K562 (cell line): ENCODE measurements at regions not wholly inside any gene's neighbourhood (a gene's known extent, or its start where the extent isn't known, plus 50 kb on each side); places are given as distances from the start of the nearest gene placed in this dataset.

Experiments used
- CBFA2T2 ChIP-seq: fragments of 450-650 bp; conservative IDR thresholded peaks from 2 replicates; pipeline ENCODE4 v1.6.1; 2017; ENCODE audit warnings: mild to moderate bottlenecking
- CTBP1 ChIP-seq: fragments of 450-650 bp; IDR thresholded peaks from 2 replicates; pipeline ENCODE4 v1.6.1; 2016; ENCODE audit warnings: borderline replicate concordance
- ETV1 ChIP-seq: fragments of 450-650 bp; conservative IDR thresholded peaks from 2 replicates; pipeline ENCODE4 v1.6.1; 2016; ENCODE audit warnings: missing genetic modification characterization, control low read depth, low read depth, missing compliant biosample characterization
- FUS ChIP-seq: fragments of 200-400 bp; formaldehyde crosslinking; optimal IDR thresholded peaks from 2 replicates; pipeline ENCODE3; 2017; ENCODE audit warnings: low read depth, low read length
- HDAC3 ChIP-seq: fragments of 450-650 bp; IDR thresholded peaks from 2 replicates; pipeline ENCODE4 v1.6.1; 2018; ENCODE audit warnings: borderline replicate concordance, mild to moderate bottlenecking, moderate library complexity; ENCODE audit not compliant: partially characterized antibody
- HLTF ChIP-seq: fragments of 450-650 bp; IDR thresholded peaks from 2 replicates; pipeline ENCODE4 v1.6.1; 2016
- MEF2D ChIP-seq: conservative IDR thresholded peaks from 2 replicates; pipeline ENCODE4 v1.6.1; 2016; ENCODE audit warnings: low read depth, missing genetic modification characterization, missing compliant biosample characterization
- MTA2 ChIP-seq: fragments of 450-650 bp; IDR thresholded peaks from 2 replicates; pipeline ENCODE4 v1.6.1; 2016; ENCODE audit warnings: low read depth
- SMAD4 ChIP-seq: fragments of 250-450 bp; sonication (Bioruptor Pico); conservative IDR thresholded peaks from 2 replicates; pipeline ENCODE4 v1.8.0; 2021; ENCODE audit warnings: inconsistent platforms, mild to moderate bottlenecking, moderate library complexity
- TBL1XR1 ChIP-seq, 2 experiments: IDR thresholded peaks; 2 replicates each; pipeline ENCODE4 v1.6.1; 2012; ENCODE audit warnings: improper control_type of control experiment in 2 of 2, low read length in 2 of 2, mild to moderate bottlenecking in 1 of 2
- ZEB2 ChIP-seq: fragments of 450-650 bp; IDR thresholded peaks from 2 replicates; pipeline ENCODE4 v1.6.1; 2016
- ZNF583 ChIP-seq: fragments of 250-450 bp; sonication (Bioruptor Pico); IDR thresholded peaks from 2 replicates; pipeline ENCODE4 v1.4.0; 2020
- ZNF695 ChIP-seq: fragments of 450-650 bp; formaldehyde crosslinking; IDR thresholded peaks from 2 replicates; pipeline ENCODE4 v1.4.0; 2020; ENCODE audit warnings: mild to moderate bottlenecking, moderate library complexity
- ZNF699 ChIP-seq: fragments of 250-450 bp; sonication (Bioruptor Pico); IDR thresholded peaks from 2 replicates; pipeline ENCODE4 v1.8.0; 2021; ENCODE audit warnings: mild to moderate bottlenecking, moderate library complexity; ENCODE audit not compliant: insufficient replicate concordance
- TF ChIP-seq, protein P1 (sequence below): fragments of 200-800 bp; sonication (Bioruptor generic); IDR thresholded peaks from 2 replicates; pipeline ENCODE4 v1.6.1; 2017; ENCODE audit warnings: missing genetic modification characterization, missing compliant biosample characterization
- TF ChIP-seq, protein P2 (sequence below): fragments of 450-650 bp; IDR thresholded peaks from 2 replicates; pipeline ENCODE4 v1.6.1; 2018; ENCODE audit not compliant: partially characterized antibody
- TF ChIP-seq, protein P3 (sequence below), 2 experiments: IDR thresholded peaks in 1 of 2; conservative IDR thresholded peaks in 1 of 2; 2 replicates each; pipeline ENCODE4 v1.6.1; 2016; ENCODE audit warnings: low read depth in 2 of 2, mild to moderate bottlenecking in 1 of 2, missing compliant biosample characterization in 1 of 2, missing genetic modification characterization in 1 of 2, moderate library complexity in 1 of 2

- TF ChIP-seq HDAC3 (peak; percentile 62), ZNF695 (CRISPR knock-in tag) (no peak), ETV1 (tag) (0 out of 2 replicates have a peak, but pooled peaks have one; percentile 15), ZEB2 (peak; percentile 58; the same call in 1 of the 2 replicates), TBL1XR1 (IDR thresholded peaks at IDR 0.05; ENCODE audit: low read length in 2 of 2) (peak in 1 of 2 experiments; percentile 49; a peak in 1 of 4 replicates), SMAD4 (CRISPR knock-in tag) (peak; percentile 74; the same call in 1 of the 2 replicates), MEF2D (peak; percentile 59; the same call in 1 of the 2 replicates), HLTF (no peak), CTBP1 (peak; percentile 88), ZNF583 (CRISPR knock-in tag) (peak; percentile 53; the same call in 1 of the 2 replicates), FUS (no peak), CBFA2T2 (peak; percentile 93), ZNF699 (CRISPR knock-in tag) (no peak), MTA2 (peak; percentile 90)
- TF ChIP-seq, protein P1, sequence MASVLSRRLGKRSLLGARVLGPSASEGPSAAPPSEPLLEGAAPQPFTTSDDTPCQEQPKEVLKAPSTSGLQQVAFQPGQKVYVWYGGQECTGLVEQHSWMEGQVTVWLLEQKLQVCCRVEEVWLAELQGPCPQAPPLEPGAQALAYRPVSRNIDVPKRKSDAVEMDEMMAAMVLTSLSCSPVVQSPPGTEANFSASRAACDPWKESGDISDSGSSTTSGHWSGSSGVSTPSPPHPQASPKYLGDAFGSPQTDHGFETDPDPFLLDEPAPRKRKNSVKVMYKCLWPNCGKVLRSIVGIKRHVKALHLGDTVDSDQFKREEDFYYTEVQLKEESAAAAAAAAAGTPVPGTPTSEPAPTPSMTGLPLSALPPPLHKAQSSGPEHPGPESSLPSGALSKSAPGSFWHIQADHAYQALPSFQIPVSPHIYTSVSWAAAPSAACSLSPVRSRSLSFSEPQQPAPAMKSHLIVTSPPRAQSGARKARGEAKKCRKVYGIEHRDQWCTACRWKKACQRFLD (CRISPR knock-in tag) = peak; percentile 92
- TF ChIP-seq, protein P2, sequence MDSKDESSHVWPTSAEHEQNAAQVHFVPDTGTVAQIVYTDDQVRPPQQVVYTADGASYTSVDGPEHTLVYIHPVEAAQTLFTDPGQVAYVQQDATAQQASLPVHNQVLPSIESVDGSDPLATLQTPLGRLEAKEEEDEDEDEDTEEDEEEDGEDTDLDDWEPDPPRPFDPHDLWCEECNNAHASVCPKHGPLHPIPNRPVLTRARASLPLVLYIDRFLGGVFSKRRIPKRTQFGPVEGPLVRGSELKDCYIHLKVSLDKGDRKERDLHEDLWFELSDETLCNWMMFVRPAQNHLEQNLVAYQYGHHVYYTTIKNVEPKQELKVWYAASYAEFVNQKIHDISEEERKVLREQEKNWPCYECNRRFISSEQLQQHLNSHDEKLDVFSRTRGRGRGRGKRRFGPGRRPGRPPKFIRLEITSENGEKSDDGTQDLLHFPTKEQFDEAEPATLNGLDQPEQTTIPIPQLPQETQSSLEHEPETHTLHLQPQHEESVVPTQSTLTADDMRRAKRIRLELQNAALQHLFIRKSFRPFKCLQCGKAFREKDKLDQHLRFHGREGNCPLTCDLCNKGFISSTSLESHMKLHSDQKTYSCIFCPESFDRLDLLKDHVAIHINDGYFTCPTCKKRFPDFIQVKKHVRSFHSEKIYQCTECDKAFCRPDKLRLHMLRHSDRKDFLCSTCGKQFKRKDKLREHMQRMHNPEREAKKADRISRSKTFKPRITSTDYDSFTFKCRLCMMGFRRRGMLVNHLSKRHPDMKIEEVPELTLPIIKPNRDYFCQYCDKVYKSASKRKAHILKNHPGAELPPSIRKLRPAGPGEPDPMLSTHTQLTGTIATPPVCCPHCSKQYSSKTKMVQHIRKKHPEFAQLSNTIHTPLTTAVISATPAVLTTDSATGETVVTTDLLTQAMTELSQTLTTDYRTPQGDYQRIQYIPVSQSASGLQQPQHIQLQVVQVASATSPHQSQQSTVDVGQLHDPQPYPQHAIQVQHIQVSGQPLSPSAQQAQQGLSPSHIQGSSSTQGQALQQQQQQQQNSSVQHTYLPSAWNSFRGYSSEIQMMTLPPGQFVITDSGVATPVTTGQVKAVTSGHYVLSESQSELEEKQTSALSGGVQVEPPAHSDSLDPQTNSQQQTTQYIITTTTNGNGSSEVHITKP = no peak
- TF ChIP-seq, protein P3, sequence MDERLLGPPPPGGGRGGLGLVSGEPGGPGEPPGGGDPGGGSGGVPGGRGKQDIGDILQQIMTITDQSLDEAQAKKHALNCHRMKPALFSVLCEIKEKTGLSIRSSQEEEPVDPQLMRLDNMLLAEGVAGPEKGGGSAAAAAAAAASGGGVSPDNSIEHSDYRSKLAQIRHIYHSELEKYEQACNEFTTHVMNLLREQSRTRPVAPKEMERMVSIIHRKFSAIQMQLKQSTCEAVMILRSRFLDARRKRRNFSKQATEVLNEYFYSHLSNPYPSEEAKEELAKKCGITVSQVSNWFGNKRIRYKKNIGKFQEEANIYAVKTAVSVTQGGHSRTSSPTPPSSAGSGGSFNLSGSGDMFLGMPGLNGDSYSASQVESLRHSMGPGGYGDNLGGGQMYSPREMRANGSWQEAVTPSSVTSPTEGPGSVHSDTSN (CRISPR knock-in tag; IDR thresholded peaks at IDR 0.05; ENCODE audit: low read depth) = 0 out of 2 replicates have a peak, but pooled peaks have one; percentile 37
- TF ChIP-seq, protein P3 (tag; conservative IDR thresholded peaks at IDR 0.05; ENCODE audit: low read depth) = peak; percentile 77
These were observed 76.8 kb upstream of the CACNA1A start (continued) for GRCh38 chr19:13583114-13583513.
